NCI-H748 treated with DMSO at 0.1 percent for 48 hours (cell line): ENCODE measurements at regions not wholly inside any gene's neighbourhood (a gene's known extent, or its start where the extent isn't known, plus 50 kb on each side); places are given as distances from the start of the nearest gene placed in this dataset.
A peak's percentile ranks its signal among the peaks of the same experiment; 100 is the strongest.

Experiments used
- DNase-seq: peaks from one replicate; lab custom pipeline; 2025; lab: John Stamatoyannopoulos, UW

DNA sequence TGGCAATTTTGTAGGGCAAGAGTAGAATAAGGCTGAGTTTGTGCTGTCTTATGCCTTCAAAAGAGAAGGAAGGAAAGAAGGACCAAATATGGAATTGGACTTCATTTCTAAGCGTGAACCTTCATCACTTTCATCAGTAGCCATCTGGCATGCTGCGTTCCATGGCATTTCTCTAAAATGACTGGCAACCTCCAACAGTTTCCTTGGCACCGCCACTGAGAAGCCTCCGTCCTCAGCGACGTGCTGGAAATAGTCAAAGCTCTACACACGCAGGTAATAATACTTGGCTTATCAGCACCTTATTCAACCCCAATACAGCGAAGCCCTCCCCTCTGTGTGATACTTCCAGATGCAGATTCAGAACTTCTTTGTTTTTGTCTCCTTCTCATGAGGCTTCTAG lies 169.7 kb upstream of the CD180 start:
- DNase-seq: no peak

DNA sequence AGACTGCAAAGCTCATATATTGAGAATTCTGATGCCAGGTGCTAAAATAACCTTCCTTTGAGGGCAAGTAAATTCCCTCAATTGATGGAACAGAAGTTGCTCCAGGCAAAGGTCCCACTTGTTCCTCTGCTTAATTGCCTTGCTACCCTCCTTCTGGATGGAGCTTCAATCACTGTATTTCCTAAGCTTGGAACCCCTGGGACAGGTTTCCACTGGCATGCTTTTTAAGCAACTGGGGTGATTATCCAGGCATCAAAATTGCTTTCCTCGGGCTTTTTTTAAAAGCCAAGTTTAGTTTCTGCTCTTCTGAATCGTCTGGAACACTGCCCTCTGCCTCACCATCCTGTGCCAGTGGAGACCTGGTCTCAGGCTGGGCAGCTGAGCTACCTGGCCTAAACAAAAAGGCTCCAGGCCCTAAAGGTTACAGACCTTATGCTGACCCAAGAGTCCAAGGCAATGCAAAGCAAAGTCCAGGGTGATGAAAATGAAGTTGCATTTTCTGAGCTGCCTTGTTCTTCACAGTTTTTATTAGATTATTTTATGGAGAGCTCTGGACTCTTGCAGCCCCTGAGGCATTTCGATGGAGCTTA lies 167.9 kb upstream of the CD180 start:
- DNase-seq: no peak

- no peak for DNase-seq
Measured at GRCh38 chr5:67363963-67364362, 167.4 kb upstream of the CD180 start.

GRCh38 chr5:67363180-67363709 lies 166.6 kb upstream of the CD180 start:
- DNase-seq: no peak

GRCh38 chr5:67361932-67362729 lies 165.5 kb upstream of the CD180 start:
- no peak for DNase-seq

DNA sequence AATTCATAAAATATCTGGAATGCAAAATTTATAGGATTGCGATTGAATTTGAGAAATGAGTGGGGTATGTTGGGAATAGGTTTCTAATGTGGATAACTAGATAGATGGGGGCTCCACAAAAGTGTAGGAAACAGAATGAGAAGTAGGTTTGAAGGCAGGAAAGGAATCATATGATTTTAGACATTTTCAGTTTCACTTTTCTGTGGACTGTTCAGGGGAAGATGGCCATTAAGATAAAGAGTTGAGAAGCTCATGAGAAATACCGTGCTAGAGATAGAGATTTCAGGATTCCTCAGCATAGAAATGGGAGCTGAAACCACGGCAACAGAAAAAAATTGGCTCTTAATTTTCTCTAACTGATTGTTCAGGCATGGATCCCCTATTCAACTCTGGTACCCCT lies 163.4 kb upstream of the CD180 start:
- DNase-seq: no peak

DNA sequence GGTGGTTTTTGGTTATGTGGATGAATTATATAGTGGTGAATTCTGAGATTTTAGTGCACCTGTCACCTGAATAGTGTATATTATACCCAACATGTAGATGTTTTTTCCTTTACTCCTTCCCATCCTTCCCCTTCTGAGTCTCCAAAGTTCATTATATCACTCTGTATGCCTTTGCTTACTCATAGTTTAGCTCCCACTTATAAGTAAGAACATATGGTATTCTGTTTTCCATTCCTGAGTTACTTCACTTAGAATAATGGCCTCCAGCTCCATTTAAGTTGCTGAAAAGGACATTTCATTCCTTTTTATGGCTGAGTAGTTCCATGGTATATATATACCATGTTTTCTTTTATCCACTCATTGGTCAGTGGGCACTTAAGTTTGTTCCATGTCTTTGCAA lies 161.6 kb upstream of the CD180 start:
- no peak for DNase-seq

GRCh38 chr5:67355120-67355713 lies 158.6 kb upstream of the CD180 start:
- no peak for DNase-seq

DNA sequence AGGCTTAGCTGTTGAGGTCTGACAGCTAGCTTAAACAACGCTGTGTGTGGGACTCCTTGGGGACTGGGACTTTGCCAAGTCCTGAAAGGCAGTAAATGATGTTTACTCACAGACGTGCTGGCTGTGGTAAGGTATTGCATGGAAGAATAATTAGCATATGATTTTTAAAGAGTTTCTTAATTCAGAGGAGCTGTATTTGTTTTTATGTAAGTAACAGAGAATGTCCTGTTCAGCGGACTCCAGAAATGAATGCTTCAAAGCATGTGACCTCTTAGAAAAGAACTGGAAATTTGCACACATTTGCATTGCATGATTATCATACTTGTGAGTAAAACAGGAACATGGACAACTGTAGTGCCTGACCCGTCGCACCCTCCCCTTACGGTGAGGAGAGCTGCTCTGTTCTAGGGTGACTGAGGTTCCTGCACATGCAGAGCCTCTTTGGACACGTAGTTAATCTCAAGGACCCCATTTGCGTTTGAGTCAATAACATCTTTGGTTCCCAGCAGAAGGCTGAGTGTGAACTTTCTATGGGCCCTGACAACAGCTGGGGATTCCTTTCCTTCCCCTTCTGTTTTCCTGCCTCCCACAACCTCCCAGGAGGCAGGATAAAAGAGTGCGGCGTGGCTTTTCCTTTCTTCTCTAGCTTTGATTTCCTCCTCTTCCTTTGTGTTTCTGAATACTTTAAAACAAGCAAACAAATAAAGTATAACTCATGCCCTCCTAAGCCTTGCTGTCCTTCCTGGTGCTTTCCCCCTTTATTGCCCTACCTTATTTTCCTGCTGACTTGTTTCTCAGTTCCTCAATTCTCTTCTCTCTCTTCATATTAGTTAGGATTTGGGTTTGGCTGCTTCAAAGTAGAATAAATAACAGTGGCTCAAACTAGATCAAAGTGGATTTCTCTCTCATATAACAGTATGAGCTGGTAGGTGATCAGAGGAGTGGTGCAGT lies 157.2 kb upstream of the CD180 start:
- DNase-seq: peak; percentile 30

GRCh38 chr5:67350618-67351201 lies 154.1 kb upstream of the CD180 start:
- DNase-seq: peak; percentile 60

- peak; percentile 53 for DNase-seq
Measured at GRCh38 chr5:67350185-67350584, 153.6 kb upstream of the CD180 start.

DNA sequence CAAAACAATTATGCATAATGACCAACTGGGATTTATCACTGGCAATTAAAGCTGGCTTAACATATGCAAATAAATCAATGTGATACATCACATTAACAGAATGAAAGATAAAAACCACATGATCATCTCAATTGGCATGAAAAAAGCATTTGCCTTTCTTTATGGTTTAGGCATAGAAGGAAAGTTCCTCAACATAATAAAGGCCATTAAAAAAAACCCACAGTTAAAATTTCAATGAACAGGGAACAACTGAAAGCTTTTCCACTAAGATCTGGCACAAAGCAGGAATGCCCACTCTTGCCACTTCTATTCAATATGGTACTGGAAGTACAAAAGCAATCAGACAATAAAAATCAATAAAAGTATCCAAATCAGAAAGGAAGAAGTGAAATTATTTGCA lies 151.2 kb upstream of the CD180 start:
- DNase-seq: no peak

DNA sequence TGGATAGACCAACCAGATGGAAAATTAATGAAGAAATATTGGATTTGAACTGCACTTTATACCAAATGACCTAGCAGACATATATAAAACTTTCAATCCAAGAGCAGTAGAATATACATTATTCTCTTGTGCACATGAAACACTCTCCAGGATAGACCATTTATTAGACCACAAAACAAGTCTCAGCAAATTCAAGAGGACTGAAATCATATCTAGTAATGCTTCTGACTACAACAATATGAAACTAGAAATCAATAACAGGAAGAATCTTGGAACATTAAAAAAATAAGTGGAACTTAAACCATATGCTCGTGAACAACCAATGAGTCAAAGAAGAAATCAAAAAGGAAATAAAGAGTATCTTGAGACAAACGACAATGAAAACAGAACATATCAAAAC lies 150.0 kb upstream of the CD180 start:
- DNase-seq: no peak

- no peak for DNase-seq
Measured at GRCh38 chr5:67344870-67345269, 148.3 kb upstream of the CD180 start.

DNA sequence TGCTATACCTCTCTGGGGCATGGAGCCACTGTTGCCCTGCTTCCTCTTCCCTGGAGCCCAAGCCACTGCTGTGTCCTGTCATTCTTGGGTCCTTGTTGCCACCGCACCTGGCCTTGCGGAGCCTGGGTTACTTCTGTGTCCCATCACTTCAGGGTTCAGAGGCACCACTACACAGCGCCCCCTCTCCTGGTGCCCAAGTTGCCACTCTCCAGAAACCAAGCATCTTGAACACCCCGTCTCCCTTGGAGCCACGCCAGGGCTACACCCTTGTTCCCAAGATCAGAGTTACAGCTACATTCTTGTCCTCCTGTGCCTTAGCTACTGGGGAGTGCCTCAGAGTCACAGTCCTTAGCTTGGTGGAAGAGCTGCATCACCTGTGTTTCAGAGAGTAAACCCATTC lies 147.2 kb upstream of the CD180 start:
- DNase-seq: no peak

GRCh38 chr5:67341478-67341877 lies 144.9 kb upstream of the CD180 start:
- DNase-seq: no peak

DNA sequence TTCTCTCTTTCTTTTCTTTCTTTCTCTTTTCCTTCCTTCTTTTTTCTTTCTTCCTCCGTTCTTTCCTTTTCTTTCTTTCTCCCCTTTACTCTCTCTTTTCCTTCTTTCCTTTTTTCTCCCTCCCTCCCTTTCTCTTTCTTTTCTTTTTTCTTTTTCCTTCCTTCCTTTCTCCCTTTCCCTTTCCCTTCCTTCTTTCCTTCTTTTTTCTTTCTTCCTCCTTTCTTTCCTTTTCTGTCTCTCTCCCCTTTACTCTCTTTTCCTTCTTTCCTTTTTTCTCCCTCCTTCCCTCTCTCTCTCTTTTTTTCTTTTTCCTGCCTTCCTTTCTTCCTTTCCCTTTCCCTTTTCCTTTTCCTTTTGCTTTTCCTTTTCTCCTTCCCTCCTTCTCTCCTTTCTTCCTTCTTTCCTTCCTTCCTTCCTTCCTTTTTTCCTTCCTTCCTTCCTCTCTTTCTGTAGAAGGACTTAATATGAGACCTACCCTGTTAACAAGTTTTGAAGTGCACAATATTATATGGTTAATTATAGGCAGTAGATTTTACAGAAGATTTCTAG lies 142.7 kb upstream of the CD180 start:
- no peak for DNase-seq

DNA sequence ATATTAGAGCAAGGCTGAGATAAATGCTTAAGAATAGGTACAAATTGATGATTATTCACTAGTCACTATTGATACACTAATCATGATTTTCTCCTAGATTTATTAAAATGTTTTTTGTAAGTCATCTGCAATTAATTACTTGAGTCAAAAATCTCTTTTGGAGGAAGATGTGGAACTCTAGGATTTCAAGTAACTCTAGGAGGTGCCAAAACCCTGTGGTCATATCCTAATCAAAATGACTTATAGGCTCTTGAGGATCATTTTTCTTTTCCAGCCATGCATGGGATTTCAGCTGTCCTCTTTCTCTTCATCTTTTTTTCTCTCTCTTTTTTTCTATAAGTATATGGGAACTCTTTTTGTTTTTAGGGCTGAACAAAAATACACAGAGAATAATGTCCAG lies 141.8 kb upstream of the CD180 start:
- no peak for DNase-seq

- DNase-seq: no peak
Measured at GRCh38 chr5:67337751-67338150, 141.2 kb upstream of the CD180 start.

DNA sequence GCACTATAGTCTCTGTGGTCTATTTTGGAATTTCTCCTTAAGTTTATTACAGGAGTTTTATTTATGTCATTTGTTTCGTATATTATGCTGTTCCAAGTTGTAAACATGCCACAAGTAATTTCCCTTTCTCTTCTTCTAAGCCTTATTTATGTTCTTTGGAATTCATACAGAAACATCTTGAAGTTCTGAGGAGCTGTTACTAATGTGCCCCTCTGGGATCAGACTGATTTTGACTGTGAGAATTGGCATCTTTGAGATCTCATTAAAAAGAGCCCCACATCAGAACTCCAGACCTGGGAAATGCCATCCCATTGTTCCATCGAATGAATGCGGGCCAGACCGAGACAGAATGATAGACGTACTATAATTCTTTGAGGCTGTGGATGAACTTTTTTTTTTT lies 138.8 kb upstream of the CD180 start:
- no peak for DNase-seq

- no peak for DNase-seq
Measured at GRCh38 chr5:67334373-67334772, 137.8 kb upstream of the CD180 start.
